Kidney (tissue), 13 donors: ENCODE measurements at regions not wholly inside any gene's neighbourhood (a gene's known extent, or its start where the extent isn't known, plus 50 kb on each side); places are given as distances from the start of the nearest gene placed in this dataset.

Experiments used
- DNase-seq, 5 donors: peaks; one replicate each; pipeline ENCODE4 v3.0.0-alpha.2; 2013 to 2020
- FAIRE-seq: peaks from 2 replicates; lab custom pipeline; 2012; peaks lifted over from hg19 to GRCh38; lab: Jason Lieb, UNC
- H3K27ac ChIP-seq, 2 donors: one replicate each; pipeline ENCODE4 v1.7.0; 2013; ENCODE audit warnings: low read depth in 2 of 2, low read length in 2 of 2, inconsistent platforms in 1 of 2
- H3K27me3 ChIP-seq: one replicate; pipeline ENCODE4 v1.7.1; 2013; ENCODE audit warnings: low read length, inconsistent platforms; ENCODE audit not compliant: control insufficient read depth, insufficient read depth
- H3K36me3 ChIP-seq, 3 donors: one replicate each; pipeline versions ENCODE4 v1.7.0 to v1.7.1; 2013; ENCODE audit warnings: low read length in 3 of 3, control low read depth in 1 of 3, inconsistent platforms in 1 of 3; ENCODE audit not compliant: insufficient read depth in 3 of 3, control insufficient read depth in 2 of 3
- H3K4me1 ChIP-seq, 3 donors: one replicate each; pipeline versions ENCODE4 v1.7.0 to v1.7.1; 2013; ENCODE audit warnings: low read length in 3 of 3, inconsistent platforms in 1 of 3, low read depth in 1 of 3; ENCODE audit not compliant: control insufficient read depth in 2 of 3, insufficient read depth in 2 of 3
- H3K4me3 ChIP-seq, 3 donors: one replicate each; pipeline versions ENCODE4 v1.7.0 to v1.8.1; 2013; ENCODE audit warnings: low read length in 3 of 3, control low read depth in 1 of 3, inconsistent platforms in 1 of 3
- H3K9ac ChIP-seq, 3 donors: one replicate each; pipeline versions ENCODE4 v1.7.0 to v1.7.1; 2013; ENCODE audit warnings: low read length in 3 of 3, control low read depth in 1 of 3, inconsistent platforms in 1 of 3
- H3K9me3 ChIP-seq, 3 donors: one replicate each; pipeline versions ENCODE4 v1.7.0 to v1.7.1; 2013; ENCODE audit warnings: low read length in 3 of 3, control low read depth in 1 of 3, inconsistent platforms in 1 of 3; ENCODE audit not compliant: control insufficient read depth in 2 of 3, insufficient read depth in 1 of 3
- intact Hi-C: fragments of 100-400 bp; cut with DNase I; formaldehyde crosslinking; loops from one replicate; pipeline ENCODE4 v1.11.1; 2022
- TF ChIP-seq, protein P1 (sequence below): IDR thresholded peaks from 3 replicates; pipeline ENCODE4 v1.5.1; 2012; ENCODE audit warnings: mild to moderate bottlenecking, moderate library complexity, borderline replicate concordance; ENCODE audit not compliant: insufficient read depth; ENCODE audit errors: extremely low read depth
- donor health status: control.
- donor health status: control.
- donor health status: control.
- donor health status: control.
- donor health status: control.
- donor health status: DM: yes; HTN: yes; CAD: no.
- donor health status: Normal renal cell carcinoma (clear cell type).

DNA sequence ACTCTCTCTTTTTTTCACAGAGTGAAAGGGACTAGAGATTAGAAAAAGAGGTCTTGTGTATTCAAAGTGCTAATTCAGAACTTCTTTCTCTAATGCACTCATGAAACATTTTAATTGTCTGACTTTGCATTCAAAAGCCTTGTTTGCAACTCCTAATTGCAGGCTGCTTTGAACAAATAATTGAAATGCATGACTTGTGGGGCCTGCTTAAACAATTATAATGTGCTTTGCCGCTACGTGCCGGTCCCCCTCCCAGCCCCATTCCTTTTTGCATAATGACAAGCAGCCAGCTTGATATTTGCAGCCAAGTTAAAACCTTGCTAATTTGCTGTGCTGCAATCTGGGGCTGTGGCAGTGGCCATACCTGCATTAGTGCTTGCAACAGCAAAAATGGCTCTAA is 114.5 kb downstream of the FOXB1 start:
- intact Hi-C loops = no loop called here
- no peaks in the 10 kb centered on the region for H3K27me3 ChIP-seq
- no peak overlapping the region for H3K9ac ChIP-seq
- no peaks in the 10 kb centered on the region for H3K9me3 ChIP-seq
- TF ChIP-seq, protein P1, sequence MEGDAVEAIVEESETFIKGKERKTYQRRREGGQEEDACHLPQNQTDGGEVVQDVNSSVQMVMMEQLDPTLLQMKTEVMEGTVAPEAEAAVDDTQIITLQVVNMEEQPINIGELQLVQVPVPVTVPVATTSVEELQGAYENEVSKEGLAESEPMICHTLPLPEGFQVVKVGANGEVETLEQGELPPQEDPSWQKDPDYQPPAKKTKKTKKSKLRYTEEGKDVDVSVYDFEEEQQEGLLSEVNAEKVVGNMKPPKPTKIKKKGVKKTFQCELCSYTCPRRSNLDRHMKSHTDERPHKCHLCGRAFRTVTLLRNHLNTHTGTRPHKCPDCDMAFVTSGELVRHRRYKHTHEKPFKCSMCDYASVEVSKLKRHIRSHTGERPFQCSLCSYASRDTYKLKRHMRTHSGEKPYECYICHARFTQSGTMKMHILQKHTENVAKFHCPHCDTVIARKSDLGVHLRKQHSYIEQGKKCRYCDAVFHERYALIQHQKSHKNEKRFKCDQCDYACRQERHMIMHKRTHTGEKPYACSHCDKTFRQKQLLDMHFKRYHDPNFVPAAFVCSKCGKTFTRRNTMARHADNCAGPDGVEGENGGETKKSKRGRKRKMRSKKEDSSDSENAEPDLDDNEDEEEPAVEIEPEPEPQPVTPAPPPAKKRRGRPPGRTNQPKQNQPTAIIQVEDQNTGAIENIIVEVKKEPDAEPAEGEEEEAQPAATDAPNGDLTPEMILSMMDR = no peak
- DNase-seq (no peak), FAIRE-seq (no peak)
- no peaks in the 10 kb centered on the region for H3K36me3 ChIP-seq
- no peak overlapping the region for H3K27ac ChIP-seq
- no peak overlapping the region for H3K4me3 ChIP-seq
- no peaks in the 10 kb centered on the region for H3K4me1 ChIP-seq

DNA sequence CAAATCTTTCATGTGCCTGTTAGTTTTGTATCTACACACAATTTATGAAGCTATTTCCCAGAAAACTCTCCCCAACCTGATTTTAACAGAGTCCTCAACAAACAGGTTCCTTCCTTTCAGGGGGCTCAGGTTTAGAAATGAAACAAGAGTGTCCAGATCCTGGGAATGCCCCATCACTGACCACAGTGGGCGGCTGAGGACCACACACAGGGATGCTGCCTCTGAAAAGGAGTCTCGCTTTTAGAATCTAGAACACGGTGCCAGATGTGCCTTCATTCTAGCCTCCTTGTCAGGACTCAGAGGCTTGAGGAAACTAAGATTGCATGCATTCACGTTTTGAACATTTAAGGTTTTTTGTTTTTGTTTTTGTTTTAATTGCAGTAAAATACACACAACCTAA is 115.0 kb downstream of the FOXB1 start:
- no peaks in the 10 kb centered on the region for H3K27me3 ChIP-seq
- FAIRE-seq = no peak
- no peak overlapping the region for H3K9ac ChIP-seq
- H3K9me3 ChIP-seq = no peaks in the 10 kb centered on the region
- no peak overlapping the region for H3K4me3 ChIP-seq
- H3K4me1 ChIP-seq = no peaks in the 10 kb centered on the region
- DNase-seq = no peak
- TF ChIP-seq, protein P1 = no peak
- no peaks in the 10 kb centered on the region for H3K36me3 ChIP-seq
- H3K27ac ChIP-seq = no peak overlapping the region
- intact Hi-C loops = no loop called here

DNA sequence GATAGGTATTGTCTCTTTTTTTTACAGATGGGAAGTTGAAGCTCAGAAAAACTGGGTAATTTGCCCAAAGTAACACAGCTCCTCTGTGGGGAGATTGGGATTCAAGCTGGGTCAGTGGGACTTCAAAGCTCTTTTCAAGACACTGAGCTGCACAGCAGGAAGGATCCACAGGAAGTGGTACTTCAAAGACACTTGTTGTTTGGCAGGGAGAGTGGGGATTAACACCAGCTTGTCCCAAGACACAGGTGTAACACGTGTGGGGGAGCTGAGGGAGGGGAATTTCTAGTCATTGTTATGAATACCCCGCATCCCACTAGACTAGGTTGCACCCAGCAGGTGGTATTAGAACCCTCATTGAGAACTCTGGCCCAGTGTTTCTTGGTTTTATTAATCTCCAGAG is 116.0 kb downstream of the FOXB1 start:
- intact Hi-C loops = no loop called here
- H3K4me3 ChIP-seq = no peak overlapping the region
- FAIRE-seq = no peak
- H3K27ac ChIP-seq = no peak overlapping the region
- no peaks in the 10 kb centered on the region for H3K36me3 ChIP-seq
- H3K9me3 ChIP-seq = no peaks in the 10 kb centered on the region
- TF ChIP-seq, protein P1 = no peak
- DNase-seq = no peak
- H3K4me1 ChIP-seq = no peaks in the 10 kb centered on the region
- no peak overlapping the region for H3K9ac ChIP-seq
- H3K27me3 ChIP-seq = no peaks in the 10 kb centered on the region

DNA sequence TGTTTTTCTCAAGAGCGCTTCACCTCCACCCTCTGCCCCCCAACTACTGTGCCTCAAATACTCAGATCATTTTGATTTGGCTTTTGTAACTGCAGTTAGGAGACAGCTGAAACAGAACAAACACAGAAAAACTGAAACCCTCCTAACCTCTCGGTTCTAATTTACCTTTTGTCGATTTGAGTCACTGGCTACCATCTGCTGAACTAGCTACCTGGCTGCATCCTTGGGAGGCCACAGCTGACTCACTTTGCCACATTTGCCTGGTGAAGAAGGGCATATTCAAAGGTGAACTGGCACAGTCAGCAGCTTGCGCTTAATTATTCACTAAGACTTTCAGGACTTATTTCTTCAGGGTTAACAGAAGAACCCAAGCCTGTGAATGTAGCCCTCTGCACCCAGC is 117.7 kb downstream of the FOXB1 start:
- no peak for FAIRE-seq
- Histone ChIP-seq H3K4me1 (no peaks in the 10 kb centered on the region), H3K36me3 (no peaks in the 10 kb centered on the region)

More for the DNA sequence above, 117.7 kb downstream of the FOXB1 start:
- DNase-seq = no peak
- intact Hi-C loops = no loop called here
- TF ChIP-seq, protein P1 = no peak
- Histone ChIP-seq H3K27me3 (no peaks in the 10 kb centered on the region), H3K9ac (no peak overlapping the region), H3K27ac (no peak overlapping the region), H3K4me3 (no peak overlapping the region), H3K9me3 (no peaks in the 10 kb centered on the region)
